ENCODE measurements at regions not wholly inside any gene's neighbourhood (a gene's known extent, or its start where the extent isn't known, plus 50 kb on each side); places are given as distances from the start of the nearest gene placed in this dataset.

DNA sequence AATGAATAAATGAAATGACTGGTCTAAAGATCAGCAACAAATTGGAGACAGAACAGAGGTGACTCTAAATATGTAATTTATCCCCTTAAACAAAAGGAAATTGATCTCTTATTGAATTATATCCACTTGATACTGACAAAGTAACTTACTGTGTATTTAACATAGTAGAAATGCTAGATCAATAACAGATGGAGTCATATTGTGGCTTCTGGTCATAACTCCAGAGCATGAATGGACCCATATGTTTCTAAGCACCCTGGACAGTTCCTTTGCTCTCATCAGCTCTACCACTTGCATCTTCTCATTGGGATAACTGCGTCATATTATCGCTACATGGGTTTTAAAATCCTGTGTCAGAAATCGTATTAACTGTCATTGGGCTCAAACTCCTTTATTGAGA lies 222.3 kb downstream of the ETS1 start:
- DNase-seq: no peak

DNA sequence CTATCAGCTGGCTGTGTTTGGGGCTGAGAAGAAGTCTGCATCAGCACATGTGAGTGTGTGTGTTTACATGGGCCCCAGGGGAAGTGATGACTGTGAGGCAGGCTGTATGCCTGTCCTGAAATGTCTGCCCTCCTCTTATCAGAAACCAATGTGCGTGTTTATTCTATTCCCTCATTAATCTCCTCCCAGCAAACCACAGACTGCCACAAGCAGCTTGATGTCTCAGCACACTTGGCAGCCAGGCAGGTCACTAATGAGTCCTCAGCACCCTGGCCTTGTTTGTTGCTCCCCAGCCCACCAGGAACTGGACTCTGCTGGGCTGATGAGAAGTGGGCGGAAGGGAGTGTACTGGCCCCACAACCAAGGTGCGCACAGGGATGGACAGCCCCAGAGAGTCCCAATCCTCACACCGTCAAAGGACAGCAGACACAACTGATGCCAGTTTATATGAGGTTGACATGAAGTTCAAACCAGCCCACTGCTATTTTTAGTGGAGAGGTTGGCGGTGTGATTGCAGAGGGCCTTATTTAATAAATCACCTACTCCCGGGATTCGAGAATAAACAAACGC lies 225.8 kb downstream of the ETS1 start:
- DNase-seq: no peak

DNA sequence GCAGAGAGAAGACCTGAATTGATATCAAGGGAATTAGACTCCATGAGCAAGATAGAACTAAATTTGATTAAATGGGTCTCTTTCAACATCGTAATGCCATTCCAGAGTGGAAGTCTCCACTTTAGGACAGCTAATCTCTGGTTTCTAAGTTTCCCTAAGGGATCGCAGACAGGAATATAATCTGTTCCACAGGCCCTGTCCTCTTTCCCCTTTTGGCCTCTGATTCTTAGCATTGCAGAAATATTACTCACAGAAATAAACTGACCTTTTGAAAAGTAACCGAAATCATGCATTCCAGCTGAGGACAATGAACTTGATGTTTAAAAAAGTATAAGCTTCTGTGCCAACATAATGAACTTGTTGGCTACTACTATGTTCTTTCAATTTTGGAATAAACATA lies 227.8 kb downstream of the ETS1 start:
- no peak for DNase-seq

DNA sequence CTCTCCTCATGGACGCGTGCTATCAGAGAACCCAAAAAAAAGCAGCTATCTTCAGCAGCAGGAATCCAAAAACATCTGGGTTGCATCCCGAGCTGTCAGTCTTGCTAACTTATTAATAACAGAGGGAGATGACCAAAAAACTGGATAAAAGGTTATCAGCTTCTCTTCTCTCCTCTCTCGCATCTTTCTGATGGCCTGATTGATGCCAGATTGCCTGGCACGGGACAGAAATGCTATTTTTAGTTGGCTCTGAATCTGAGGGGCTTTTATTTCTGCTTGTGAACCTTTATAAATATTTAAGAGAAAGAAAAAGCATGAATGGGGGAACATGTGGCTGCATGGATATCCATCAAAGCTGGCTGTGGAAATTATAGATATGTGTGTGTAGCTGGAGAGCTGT lies 230.3 kb downstream of the ETS1 start:
- DNase-seq: no peak

DNA sequence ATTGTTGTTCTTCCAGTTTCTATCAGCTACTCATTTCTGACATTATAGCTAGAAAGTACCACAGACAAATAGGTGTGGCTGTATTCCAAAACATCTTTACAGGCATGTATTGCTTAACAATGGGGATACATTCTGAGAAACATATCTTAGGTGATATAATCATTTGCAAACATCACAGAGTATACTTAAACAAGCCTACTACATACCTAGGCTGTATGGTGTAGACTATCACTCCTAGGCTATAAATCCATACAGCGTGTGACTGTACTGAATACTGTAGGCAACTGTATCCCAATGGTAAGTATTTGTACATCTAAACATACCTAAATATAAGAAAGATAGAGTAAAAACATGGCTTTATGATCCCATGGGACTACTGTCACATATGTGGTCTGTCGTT lies 231.8 kb downstream of the ETS1 start:
- no peak for DNase-seq

GRCh38 chr11:128354476-128354875 lies 232.9 kb downstream of the ETS1 start:
- DNase-seq: no peak

GRCh38 chr11:128351168-128351567 lies 236.2 kb downstream of the ETS1 start:
- DNase-seq: no peak

GRCh38 chr11:128349650-128350299 lies 237.6 kb downstream of the ETS1 start:
- no peak for DNase-seq

DNA sequence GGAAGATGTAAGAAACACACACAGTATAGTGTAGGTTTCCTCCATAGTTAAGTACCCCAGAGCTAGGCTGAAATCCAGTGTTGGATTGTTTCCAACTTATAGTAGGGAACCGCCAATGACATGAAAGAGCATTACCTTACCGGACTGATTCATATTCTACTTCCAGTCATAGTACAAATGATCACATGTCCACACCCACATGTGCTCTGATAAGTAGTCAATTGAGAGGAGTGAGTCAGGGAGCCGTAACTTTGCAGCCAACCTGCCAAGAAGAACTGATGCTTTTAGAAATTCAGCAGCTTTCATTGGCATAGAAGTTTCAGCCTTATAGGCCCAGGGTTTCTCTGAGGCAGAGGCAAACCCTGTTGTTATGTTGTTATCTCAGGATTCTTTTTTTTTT lies 240.6 kb downstream of the ETS1 start:
- DNase-seq: no peak

DNA sequence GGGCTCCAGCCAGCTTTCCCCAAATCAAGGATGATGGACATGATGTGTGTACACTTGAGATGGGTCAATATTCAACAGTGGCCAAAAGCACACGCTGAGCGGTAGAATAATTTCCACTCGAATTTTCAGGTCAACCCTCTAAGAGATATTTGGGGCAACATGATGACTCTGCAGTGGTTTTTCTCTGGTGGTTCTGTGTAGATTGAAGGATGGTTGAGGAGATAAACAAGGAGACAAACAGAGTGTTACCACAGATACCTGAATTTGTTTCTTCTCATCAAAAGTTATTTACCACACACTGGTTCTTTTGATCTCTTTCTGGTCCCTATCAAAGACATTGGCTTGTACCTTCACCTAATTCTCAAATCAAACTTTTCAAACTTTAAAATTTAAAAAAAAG lies 242.0 kb downstream of the ETS1 start:
- DNase-seq: no peak

- no peak for DNase-seq
Measured at GRCh38 chr11:128343870-128344269, 243.5 kb downstream of the ETS1 start.

- DNase-seq: no peak
Measured at GRCh38 chr11:128343135-128343514, 244.2 kb downstream of the ETS1 start.

DNA sequence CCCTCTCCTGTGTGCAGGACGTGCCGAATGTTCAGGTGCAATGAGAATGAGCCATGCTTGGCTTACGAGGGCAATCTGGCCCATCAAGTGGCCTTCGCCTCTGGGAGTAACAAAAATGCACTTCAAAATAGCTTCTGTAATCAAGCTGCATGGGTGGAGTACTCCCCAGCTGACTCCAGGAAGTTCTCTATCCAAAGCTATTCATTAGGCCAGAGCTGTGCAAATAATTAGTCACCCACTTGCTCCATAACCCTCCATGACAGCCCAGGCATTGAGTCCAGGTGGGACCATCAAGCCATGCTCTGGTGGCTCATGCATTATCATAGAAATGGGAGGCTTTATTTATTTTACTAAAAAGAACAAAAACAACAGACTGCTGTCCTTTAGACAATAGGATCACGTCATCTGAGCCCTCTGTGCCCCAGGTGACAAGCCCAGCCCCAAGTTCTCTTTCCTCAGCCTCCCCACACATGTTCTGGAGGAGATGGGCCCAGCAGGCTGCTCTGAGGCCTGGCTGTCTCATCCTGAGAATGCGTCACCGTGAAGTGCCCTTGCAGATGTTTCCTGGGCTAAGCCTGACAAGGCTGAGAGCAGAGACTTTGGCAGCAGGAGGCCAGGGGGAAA lies 244.7 kb downstream of the ETS1 start:
- peak; percentile 11 for DNase-seq

DNA sequence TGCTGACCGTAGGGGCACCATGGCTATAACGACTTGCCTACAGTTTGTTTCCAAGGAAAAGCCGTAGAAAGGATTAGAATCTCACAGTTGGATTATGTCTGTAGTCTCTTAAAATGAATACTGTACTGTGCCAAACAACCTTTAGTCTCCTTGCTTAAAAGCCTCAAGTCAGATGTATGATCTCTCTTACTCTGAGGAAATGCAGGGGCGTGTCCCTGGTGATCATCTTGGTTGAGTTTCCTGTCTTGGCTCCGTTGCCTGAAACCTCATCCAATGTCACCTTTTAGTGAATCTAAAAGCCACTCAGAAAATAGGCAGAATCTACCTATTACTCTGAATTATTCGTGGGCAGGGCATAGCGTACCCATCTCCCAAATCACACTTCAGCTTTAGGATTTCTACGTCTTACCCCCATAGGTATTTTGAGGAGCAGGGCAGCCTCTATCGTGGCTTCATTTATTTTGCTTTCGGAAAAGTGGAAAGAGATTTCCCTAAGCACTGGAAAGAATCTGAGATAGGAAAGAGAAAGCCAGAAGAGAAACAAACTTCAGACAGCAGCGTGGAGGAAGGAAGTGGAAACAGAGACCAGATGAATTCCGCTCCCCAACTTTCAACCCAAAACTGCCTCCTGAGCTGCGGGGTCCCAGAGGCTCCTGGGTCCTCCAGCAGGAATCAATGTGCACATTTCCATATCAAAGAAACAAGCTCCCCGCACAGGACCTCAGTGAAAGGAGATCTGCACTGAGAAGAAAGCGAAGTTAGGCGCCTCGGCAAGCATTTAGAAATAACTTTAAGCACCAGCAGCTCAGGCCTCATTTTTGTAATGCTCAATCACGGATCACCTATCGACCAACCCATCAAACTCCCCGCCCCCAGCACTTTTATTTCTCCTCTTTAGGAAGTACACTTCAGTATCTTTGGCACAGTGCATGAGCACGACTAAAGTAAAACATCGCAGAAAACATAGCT lies 245.8 kb downstream of the ETS1 start:
- no peak for DNase-seq

GRCh38 chr11:128339792-128340191 lies 247.6 kb downstream of the ETS1 start:
- DNase-seq: no peak

DNA sequence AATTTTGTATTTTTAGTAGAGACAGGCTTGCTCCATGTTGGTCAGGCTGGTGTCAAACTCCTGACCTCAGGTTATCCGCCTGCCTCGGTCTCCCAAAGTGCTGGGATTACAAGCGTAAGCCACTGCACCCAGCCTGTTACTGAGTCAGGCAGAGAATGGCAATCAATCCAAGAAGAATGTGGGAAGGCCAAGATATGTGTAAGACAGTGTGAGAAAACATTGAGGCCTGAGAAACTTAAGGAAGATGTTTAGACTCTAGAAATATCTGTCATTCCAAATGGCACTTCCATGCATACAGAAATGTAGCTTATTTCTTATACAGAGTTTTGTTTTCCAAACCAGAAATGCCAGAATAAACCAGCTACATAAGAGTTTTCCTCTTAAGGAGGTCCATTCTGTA lies 248.5 kb downstream of the ETS1 start:
- DNase-seq: no peak

- no peak for DNase-seq
Measured at GRCh38 chr11:128336203-128336602, 251.2 kb downstream of the ETS1 start.

GRCh38 chr11:128335729-128336128 lies 251.6 kb downstream of the ETS1 start:
- DNase-seq: no peak

GRCh38 chr11:128334311-128335044 lies 252.9 kb downstream of the ETS1 start:
- DNase-seq: no peak

- DNase-seq: no peak
Measured at GRCh38 chr11:128331317-128331716, 256.0 kb downstream of the ETS1 start.

DNA sequence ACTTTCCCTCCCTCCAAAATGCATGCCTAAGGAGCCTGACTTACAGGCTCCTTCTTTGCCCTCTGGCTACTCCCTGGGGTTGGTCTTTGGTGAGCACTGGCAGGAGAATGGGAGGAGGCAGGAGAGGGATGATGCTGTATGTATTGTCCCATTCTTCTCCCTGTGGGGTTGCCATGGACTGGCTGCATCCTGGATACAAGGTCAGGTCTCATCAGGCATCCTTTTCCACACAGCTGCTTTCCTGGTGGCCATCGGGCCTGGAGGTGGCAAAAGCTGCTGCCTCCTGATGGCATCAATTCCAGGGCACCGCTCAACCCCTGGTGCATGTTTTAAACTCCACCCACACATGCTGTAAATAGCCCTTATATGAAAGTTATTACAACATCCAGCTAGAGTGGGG lies 257.2 kb downstream of the ETS1 start:
- DNase-seq: no peak

DNA sequence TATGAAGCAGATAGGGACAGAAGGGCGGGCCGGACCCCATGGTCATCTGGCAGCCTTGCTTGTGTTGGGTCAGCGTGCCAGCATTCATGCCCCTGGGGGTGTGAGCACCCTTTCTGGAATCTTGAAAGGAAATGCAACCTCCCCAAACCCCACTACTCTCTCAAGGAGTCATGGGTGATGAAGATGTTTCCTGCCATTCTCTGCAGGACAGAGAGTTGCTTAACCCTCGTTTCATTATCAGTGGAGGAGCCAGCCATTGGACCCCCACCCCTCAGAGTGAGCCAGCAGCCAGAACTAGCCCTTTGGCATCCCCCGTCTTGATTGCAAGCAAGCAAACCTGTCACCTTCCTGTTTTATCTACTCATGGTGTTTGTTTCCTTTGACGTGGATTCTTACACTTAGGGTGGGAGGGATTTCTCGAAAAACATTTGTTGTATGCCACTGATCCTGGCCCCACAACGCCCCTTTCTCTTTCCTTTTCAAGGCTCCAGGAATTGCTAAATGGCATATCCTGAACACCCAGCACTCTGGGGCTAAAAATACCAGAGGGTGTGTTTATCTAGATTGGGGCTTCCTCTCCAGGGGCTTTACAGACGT lies 258.3 kb downstream of the ETS1 start:
- DNase-seq: no peak
